Tibial nerve (tissue), 4 donors: ENCODE measurements at regions not wholly inside any gene's neighbourhood (a gene's known extent, or its start where the extent isn't known, plus 50 kb on each side); places are given as distances from the start of the nearest gene placed in this dataset.

Source experiments
- DNase-seq, 2 donors: peaks; one replicate each; pipeline ENCODE4 v3.0.0-alpha.2; 2019; ENCODE audit warnings: low spot score in 2 of 2
- H3K27ac ChIP-seq, 4 donors: fragments of 200-600 bp; sonication (generic) in 3 of 4; one replicate each; pipeline ENCODE4 v1.5.1; 2017 to 2019; ENCODE audit warnings: mild to moderate bottlenecking in 1 of 4
- H3K27me3 ChIP-seq, 2 donors: fragments of 200-600 bp; sonication (generic) in 1 of 2; one replicate each; pipeline versions ENCODE4 v1.5.1 to v1.6.0; 2017 to 2019
- H3K36me3 ChIP-seq, 3 donors: fragments of 200-600 bp; sonication (generic); one replicate each; pipeline ENCODE4 v1.5.1; 2018 to 2019
- H3K4me1 ChIP-seq, 4 donors: fragments of 200-600 bp; sonication (generic) in 3 of 4; one replicate each; pipeline ENCODE4 v1.5.1; 2017 to 2019
- H3K4me3 ChIP-seq, 4 donors: fragments of 200-600 bp; sonication (generic) in 3 of 4; one replicate each; pipeline ENCODE4 v1.5.1; 2017 to 2019; ENCODE audit warnings: mild to moderate bottlenecking in 1 of 4, moderate library complexity in 1 of 4
- H3K9me3 ChIP-seq, 4 donors: fragments of 200-600 bp; sonication (generic) in 3 of 4; one replicate each; pipeline ENCODE4 v1.5.1; 2017 to 2019
- EP300 ChIP-seq, 2 donors: sonication (generic); formaldehyde crosslinking; IDR thresholded peaks; one replicate each; pipeline ENCODE4 v1.6.1; 2017; ENCODE audit warnings: antibody characterized with exemption in 2 of 2, mild to moderate bottlenecking in 1 of 2
- POLR2A ChIP-seq, 2 donors: fragments of 450-650 bp; IDR thresholded peaks; one replicate each; pipeline ENCODE4 v1.6.1; 2017; ENCODE audit warnings: antibody characterized with exemption in 2 of 2, mild to moderate bottlenecking in 2 of 2, moderate library complexity in 2 of 2
- WGBS, 2 donors: methylation state at CpG; one replicate each; pipeline ENCODE4 v1.1.5; 2018; 5-methylcytosine and 5-hydroxymethylcytosine counted together
- TF ChIP-seq, protein P1 (sequence below), 5 experiments: fragments of 200-600 bp in 3 of 5; fragments of 450-650 bp in 2 of 5; sonication (generic) in 3 of 5; IDR thresholded peaks; one replicate each; pipeline ENCODE4 v1.5.1; 2016 to 2019; ENCODE audit warnings: antibody characterized with exemption in 5 of 5, mild to moderate bottlenecking in 3 of 5, moderate library complexity in 2 of 5

DNA sequence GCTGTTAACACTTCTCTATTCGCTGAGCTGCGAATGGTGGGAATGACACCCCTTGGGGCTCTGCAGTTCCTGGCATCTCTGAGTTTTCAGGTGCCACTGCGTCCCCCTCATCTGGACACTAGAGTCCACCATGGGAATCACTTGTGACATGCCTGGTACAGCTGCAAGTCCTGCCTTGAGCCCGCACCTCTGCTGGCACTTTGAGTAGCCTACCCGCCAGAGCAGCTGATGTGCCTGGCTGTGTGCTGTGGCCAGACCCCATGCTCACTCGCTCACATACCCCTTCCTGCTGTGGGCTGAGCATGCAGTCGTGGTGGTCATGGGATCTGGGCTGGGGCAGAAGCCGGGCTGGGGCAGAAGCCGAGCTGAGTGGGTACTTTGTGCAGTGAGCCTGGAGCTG, 117.6 kb downstream of the RND3 start:
- Histone ChIP-seq H3K27ac (no peak overlapping the region), H3K9me3 (no peaks in the 10 kb centered on the region), H3K36me3 (no peaks in the 10 kb centered on the region), H3K4me3 (no peak overlapping the region), H3K4me1 (no peaks in the 10 kb centered on the region), H3K27me3 (no peaks in the 10 kb centered on the region)
- no peak for DNase-seq
- WGBS, 2 donors, result 87 to 93% methylated on average over 9 of the region's 9 CpGs
- TF ChIP-seq EP300 (IDR thresholded peaks at IDR 0.05) (no peak), POLR2A (IDR thresholded peaks at IDR 0.05) (no peak)
- TF ChIP-seq, protein P1, sequence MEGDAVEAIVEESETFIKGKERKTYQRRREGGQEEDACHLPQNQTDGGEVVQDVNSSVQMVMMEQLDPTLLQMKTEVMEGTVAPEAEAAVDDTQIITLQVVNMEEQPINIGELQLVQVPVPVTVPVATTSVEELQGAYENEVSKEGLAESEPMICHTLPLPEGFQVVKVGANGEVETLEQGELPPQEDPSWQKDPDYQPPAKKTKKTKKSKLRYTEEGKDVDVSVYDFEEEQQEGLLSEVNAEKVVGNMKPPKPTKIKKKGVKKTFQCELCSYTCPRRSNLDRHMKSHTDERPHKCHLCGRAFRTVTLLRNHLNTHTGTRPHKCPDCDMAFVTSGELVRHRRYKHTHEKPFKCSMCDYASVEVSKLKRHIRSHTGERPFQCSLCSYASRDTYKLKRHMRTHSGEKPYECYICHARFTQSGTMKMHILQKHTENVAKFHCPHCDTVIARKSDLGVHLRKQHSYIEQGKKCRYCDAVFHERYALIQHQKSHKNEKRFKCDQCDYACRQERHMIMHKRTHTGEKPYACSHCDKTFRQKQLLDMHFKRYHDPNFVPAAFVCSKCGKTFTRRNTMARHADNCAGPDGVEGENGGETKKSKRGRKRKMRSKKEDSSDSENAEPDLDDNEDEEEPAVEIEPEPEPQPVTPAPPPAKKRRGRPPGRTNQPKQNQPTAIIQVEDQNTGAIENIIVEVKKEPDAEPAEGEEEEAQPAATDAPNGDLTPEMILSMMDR (IDR thresholded peaks at IDR 0.05), result no peak

DNA sequence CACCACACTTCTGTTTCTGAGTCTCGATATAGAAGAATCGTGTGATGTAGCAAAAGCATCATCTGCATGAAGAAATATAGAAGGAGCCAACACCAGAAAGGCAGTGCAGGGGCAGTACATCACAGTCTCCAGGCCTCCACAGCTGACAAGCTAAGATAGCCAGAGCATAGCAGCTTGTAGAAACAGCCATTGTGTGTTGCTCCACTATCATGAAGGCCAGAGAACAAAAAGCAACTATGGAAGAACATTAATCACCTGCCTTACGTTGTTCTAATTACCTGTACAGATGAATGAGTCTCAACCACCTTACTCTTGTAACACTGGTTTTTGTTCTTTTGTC, 129.0 kb downstream of the RND3 start:
- no peak for DNase-seq
- H3K4me1 ChIP-seq, result no peaks in the 10 kb centered on the region
- H3K27me3 ChIP-seq, result no peaks in the 10 kb centered on the region
- no peak overlapping the region for H3K4me3 ChIP-seq
- peaks cover 0 to 2% (median 0%) of the 10 kb centered on the region in 4 donors for H3K9me3 ChIP-seq
- 93 to 94% methylated on average over 3 of the region's 3 CpGs for WGBS, 2 donors
- TF ChIP-seq, protein P1 (IDR thresholded peaks at IDR 0.05), result no peak
- TF ChIP-seq EP300 (IDR thresholded peaks at IDR 0.05), result no peak
- H3K27ac ChIP-seq, result no peak overlapping the region
- H3K36me3 ChIP-seq, result no peaks in the 10 kb centered on the region

DNA sequence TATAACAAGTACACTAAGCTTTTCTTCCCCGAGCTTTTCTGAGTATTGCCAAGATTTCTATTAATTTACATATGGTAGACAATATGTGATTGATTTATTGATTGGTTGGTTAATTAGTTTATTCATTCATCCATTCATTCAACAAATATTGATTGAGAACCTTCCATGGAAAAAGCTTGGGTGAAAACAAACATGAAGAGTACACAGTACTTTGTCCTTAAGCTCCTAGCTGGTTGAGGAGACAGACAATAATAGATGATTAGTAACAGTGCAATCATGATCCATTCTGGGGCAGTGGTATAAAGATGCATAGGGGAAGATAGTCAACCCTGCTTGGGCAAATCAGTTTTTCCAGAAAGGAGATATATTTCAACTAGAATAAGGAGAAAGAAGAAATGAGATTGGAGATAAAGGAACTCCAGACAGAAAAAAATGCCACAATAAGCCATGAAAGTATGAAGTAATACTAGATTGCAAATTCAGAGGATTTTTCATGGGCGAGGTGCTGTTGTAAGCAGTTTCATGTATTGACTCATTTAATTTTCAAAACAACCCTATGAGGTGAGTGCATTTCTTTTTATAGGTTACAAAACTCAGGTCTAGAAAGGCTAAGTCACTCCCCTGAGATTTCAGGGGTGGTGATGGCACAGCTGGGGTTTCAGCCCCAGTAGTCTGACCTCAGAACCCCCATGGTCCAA, 129.5 kb downstream of the RND3 start:
- 70 to 76% methylated on average over 2 of the region's 2 CpGs for WGBS, 2 donors
- TF ChIP-seq, protein P1 (IDR thresholded peaks at IDR 0.05), result no peak
- no peak for TF ChIP-seq POLR2A (IDR thresholded peaks at IDR 0.05)
- peak in 1 of 2 donors; percentile 34 for TF ChIP-seq EP300 (IDR thresholded peaks at IDR 0.05)
- no peaks in the 10 kb centered on the region for H3K27me3 ChIP-seq
- H3K9me3 ChIP-seq, result peaks cover 0 to 2% (median 0%) of the 10 kb centered on the region in 4 donors
- no peaks in the 10 kb centered on the region for H3K36me3 ChIP-seq
- no peak for DNase-seq
- no peaks in the 10 kb centered on the region for H3K4me1 ChIP-seq
- no peak overlapping the region for H3K27ac ChIP-seq
- H3K4me3 ChIP-seq, result no peak overlapping the region

DNA sequence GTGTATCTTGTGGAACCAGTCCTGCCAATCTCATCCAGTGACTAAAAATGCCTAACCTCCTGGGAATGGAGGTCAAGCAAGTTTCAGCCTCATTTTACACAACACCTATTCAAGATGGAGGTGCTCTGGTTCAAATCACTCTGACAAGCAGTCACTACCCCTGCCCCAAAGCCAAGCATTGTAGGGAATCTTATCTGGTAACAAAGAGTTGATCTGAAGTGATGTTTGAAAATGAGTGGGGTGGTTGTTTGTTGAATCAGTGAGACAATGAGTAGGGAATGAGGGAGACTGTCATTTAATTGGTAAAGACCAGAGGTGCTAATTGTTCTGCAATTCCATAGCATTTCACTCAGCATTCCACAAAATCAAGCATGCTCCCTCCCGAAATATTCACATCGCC, 132.0 kb downstream of the RND3 start:
- H3K4me3 ChIP-seq, result no peak overlapping the region
- H3K27me3 ChIP-seq, result no peaks in the 10 kb centered on the region
- H3K9me3 ChIP-seq, result peaks cover 0 to 2% (median 0%) of the 10 kb centered on the region in 4 donors
- no peak for DNase-seq
- no peaks in the 10 kb centered on the region for H3K4me1 ChIP-seq
- H3K36me3 ChIP-seq, result no peaks in the 10 kb centered on the region
- no peak for TF ChIP-seq EP300 (IDR thresholded peaks at IDR 0.05)
- TF ChIP-seq POLR2A (IDR thresholded peaks at IDR 0.05), result no peak
- TF ChIP-seq, protein P1 (IDR thresholded peaks at IDR 0.05), result no peak
- H3K27ac ChIP-seq, result no peak overlapping the region
- WGBS, 2 donors, result 88 to 100% methylated on average over 2 of the region's 2 CpGs

DNA sequence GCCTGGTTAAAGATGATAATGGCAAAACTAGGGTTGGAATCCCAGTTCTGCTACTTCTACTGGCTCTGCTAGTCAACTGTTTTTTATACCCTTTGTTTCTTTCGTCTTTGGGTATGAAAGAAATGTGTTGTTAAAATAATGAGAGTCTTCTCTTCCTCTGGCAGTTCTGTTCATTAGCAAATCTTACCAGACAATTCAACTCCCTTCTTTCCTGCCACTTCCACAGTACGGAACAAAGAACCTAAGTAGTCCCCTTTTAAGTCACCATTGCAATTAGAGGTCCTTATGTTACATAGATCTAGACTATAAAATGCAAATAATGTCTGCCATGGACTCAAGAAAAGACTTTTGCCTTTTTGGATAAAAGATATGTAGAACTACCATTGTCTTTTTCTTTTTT, 134.1 kb downstream of the RND3 start:
- Histone ChIP-seq H3K27ac (no peak overlapping the region), H3K4me1 (no peaks in the 10 kb centered on the region), H3K9me3 (no peaks in the 10 kb centered on the region), H3K27me3 (no peaks in the 10 kb centered on the region), H3K36me3 (no peaks in the 10 kb centered on the region), H3K4me3 (no peak overlapping the region)
- no peak for DNase-seq
- 59 to 65% methylated on average over 2 of the region's 2 CpGs for WGBS, 2 donors
- TF ChIP-seq EP300 (IDR thresholded peaks at IDR 0.05) (no peak), POLR2A (IDR thresholded peaks at IDR 0.05) (no peak)
- TF ChIP-seq, protein P1 (IDR thresholded peaks at IDR 0.05), result no peak
